MM.1S (cell line): ENCODE measurements at regions not wholly inside any gene's neighbourhood (a gene's known extent, or its start where the extent isn't known, plus 50 kb on each side); places are given as distances from the start of the nearest gene placed in this dataset.

Experiments used
- CTCF ChIP-seq: fragments of 300-600 bp; sonication (generic); IDR thresholded peaks from 2 replicates; pipeline ENCODE4 v1.5.1; 2016; ENCODE audit warnings: antibody characterized with exemption, low read length, mixed read lengths
- EZH2phosphoT487 ChIP-seq: fragments of 300-600 bp; sonication (generic); IDR thresholded peaks from 2 replicates; pipeline ENCODE4 v1.6.1; 2018; ENCODE audit warnings: antibody characterized with exemption, low read length

- no peak for TF ChIP-seq CTCF
- no peak for TF ChIP-seq EZH2phosphoT487
Observed at GRCh38 chr17:6205033-6205432, 134.9 kb downstream of the WSCD1 start.
